ENCODE measurements at regions not wholly inside any gene's neighbourhood (a gene's known extent, or its start where the extent isn't known, plus 50 kb on each side); places are given as distances from the start of the nearest gene placed in this dataset.

GRCh38 chr3:76812649-76813242 is 227.2 kb upstream of the ROBO2 start:
- no peak for DNase-seq (ENCODE audit: low spot score)

GRCh38 chr3:76815561-76815960 is 224.3 kb upstream of the ROBO2 start:
- DNase-seq (ENCODE audit: low spot score), result no peak

GRCh38 chr3:76820481-76820880 is 219.4 kb upstream of the ROBO2 start:
- DNase-seq (ENCODE audit: low spot score), result no peak

- no peak for DNase-seq (ENCODE audit: low spot score)
These were observed 215.2 kb upstream of the ROBO2 start for GRCh38 chr3:76824658-76825240.

GRCh38 chr3:76826861-76827260 is 213.0 kb upstream of the ROBO2 start:
- no peak for DNase-seq (ENCODE audit: low spot score)

- no peak for DNase-seq (ENCODE audit: low spot score)
These were observed 212.1 kb upstream of the ROBO2 start for GRCh38 chr3:76827701-76828226.

- no peak for DNase-seq (ENCODE audit: low spot score)
These were observed 205.2 kb upstream of the ROBO2 start for GRCh38 chr3:76834657-76835056.

GRCh38 chr3:76841747-76842146 is 198.2 kb upstream of the ROBO2 start:
- DNase-seq (ENCODE audit: low spot score), result no peak

GRCh38 chr3:76842216-76842615 is 197.7 kb upstream of the ROBO2 start:
- no peak for DNase-seq (ENCODE audit: low spot score)

- no peak for DNase-seq (ENCODE audit: low spot score)
These were observed 184.4 kb upstream of the ROBO2 start for GRCh38 chr3:76855451-76855850.

GRCh38 chr3:76859596-76859995 is 180.3 kb upstream of the ROBO2 start:
- no peak for DNase-seq (ENCODE audit: low spot score)

GRCh38 chr3:76864355-76864754 is 175.5 kb upstream of the ROBO2 start:
- DNase-seq (ENCODE audit: low spot score), result no peak

GRCh38 chr3:76866729-76867408 is 173.0 kb upstream of the ROBO2 start:
- DNase-seq (ENCODE audit: low spot score), result no peak

GRCh38 chr3:76869726-76870384 is 170.0 kb upstream of the ROBO2 start:
- no peak for DNase-seq (ENCODE audit: low spot score)

- DNase-seq (ENCODE audit: low spot score), result no peak
These were observed 168.2 kb upstream of the ROBO2 start for GRCh38 chr3:76871655-76872054.

GRCh38 chr3:76872999-76873398 is 166.9 kb upstream of the ROBO2 start:
- no peak for DNase-seq (ENCODE audit: low spot score)

- DNase-seq (ENCODE audit: low spot score), result no peak
These were observed 166.2 kb upstream of the ROBO2 start for GRCh38 chr3:76873532-76874242.

GRCh38 chr3:76879959-76880358 is 159.9 kb upstream of the ROBO2 start:
- DNase-seq (ENCODE audit: low spot score), result no peak

GRCh38 chr3:76886761-76887500 is 153.0 kb upstream of the ROBO2 start:
- no peak for DNase-seq (ENCODE audit: low spot score)

- no peak for DNase-seq (ENCODE audit: low spot score)
These were observed 151.0 kb upstream of the ROBO2 start for GRCh38 chr3:76888856-76889255.

GRCh38 chr3:76889911-76890310 is 150.0 kb upstream of the ROBO2 start:
- no peak for DNase-seq (ENCODE audit: low spot score)

GRCh38 chr3:76897076-76897475 is 142.8 kb upstream of the ROBO2 start:
- DNase-seq (ENCODE audit: low spot score), result no peak
